ENCODE measurements at regions not wholly inside any gene's neighbourhood (a gene's known extent, or its start where the extent isn't known, plus 50 kb on each side); places are given as distances from the start of the nearest gene placed in this dataset.

DNA sequence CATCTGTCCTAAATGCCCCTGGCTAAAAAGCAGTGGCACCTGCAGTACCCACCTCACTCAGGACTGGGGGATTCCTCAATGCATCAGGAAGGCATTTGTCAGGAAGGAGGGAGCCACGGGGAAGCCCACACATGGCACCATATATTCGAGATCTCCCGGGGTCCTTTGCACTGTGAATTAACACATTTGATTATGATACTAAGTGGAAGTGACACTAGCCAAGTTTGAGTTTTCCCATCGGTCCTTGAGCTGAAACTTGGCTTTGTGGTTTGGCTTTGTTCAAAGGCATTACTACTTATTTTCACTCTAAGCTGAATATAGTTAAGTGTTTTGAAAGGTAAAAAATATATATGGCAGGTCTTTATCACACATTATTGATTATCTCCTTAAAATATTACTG lies 168.7 kb upstream of the MYO16 start:
- TF ChIP-seq TAF1 (IDR thresholded peaks at IDR 0.05; ENCODE audit: low read depth, low read length) (no peak), POLR2AphosphoS5 (IDR thresholded peaks at IDR 0.05; ENCODE audit: low read depth, low read length) (no peak), POLR2A (IDR thresholded peaks at IDR 0.05; ENCODE audit: low read depth, low read length) (no peak)
